ENCODE measurements at regions not wholly inside any gene's neighbourhood (a gene's known extent, or its start where the extent isn't known, plus 50 kb on each side); places are given as distances from the start of the nearest gene placed in this dataset.

DNA sequence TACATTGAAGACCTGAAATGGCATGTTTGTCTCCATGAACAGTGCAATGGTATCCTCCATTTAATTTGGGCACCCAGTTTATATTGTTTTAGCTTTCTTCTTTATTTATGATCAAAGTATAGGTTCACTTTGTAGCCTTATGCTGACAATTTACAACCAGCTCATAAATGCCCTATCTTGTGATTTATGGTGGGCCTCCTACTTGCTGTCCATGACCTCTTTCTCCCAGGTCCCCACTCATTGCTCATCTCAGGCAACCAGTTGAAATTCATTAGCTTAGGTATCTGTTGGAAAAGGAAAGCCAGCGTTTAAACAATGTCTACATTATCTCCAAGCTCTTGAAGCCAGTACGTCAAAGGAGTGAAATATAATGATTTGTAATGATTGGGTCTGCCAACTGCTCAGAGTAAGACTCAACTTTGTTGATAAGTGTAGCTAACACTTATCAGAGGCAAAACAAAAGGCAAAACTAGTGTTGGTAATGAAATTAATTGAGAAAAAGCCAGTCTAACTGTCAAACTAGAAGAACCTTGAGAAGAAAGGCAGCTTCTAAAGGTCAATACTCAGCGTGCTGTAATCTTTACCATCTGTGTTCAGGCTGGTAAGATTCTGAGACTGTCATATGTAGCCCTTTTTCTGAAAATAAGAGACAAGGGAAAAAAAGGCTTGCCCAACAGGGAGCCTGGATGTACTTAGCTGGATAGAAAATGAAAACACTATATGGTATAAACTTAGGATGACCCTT is 695.9 kb downstream of the EPHA4 start:
- TF ChIP-seq, protein P1, sequence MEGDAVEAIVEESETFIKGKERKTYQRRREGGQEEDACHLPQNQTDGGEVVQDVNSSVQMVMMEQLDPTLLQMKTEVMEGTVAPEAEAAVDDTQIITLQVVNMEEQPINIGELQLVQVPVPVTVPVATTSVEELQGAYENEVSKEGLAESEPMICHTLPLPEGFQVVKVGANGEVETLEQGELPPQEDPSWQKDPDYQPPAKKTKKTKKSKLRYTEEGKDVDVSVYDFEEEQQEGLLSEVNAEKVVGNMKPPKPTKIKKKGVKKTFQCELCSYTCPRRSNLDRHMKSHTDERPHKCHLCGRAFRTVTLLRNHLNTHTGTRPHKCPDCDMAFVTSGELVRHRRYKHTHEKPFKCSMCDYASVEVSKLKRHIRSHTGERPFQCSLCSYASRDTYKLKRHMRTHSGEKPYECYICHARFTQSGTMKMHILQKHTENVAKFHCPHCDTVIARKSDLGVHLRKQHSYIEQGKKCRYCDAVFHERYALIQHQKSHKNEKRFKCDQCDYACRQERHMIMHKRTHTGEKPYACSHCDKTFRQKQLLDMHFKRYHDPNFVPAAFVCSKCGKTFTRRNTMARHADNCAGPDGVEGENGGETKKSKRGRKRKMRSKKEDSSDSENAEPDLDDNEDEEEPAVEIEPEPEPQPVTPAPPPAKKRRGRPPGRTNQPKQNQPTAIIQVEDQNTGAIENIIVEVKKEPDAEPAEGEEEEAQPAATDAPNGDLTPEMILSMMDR (conservative IDR thresholded peaks at IDR 0.05; ENCODE audit: low read length) = no peak
- no peak for TF ChIP-seq EZH2phosphoT487 (IDR thresholded peaks at IDR 0.05; ENCODE audit: borderline replicate concordance)

Data from Loucy (cell line).